ENCODE measurements at regions not wholly inside any gene's neighbourhood (a gene's known extent, or its start where the extent isn't known, plus 50 kb on each side); places are given as distances from the start of the nearest gene placed in this dataset.

DNA sequence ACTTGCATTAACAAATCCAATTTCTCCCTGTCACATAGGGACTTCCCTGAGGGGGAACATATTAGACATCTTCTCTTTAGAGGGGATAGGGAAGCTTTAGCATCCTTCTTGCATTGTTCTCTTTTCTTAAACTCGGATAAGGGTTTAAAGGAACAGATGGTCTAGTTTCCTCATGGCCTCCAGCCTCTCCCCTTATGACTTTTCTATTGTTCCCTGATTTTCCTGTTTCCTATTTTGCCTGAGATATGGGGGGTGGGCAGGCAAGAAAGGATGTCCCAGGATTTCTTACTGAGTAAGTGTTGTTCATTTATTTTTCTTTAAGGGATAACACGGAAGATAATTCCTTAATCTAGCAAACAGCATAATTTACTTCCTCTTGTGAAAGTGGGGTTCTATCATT, 107.7 kb upstream of the MAGEE2 start:
- Histone ChIP-seq H3K9me3 (replicated peaks; ENCODE audit: insufficient read depth, low read length) (no peaks in the 10 kb centered on the region), H3K9ac (ENCODE audit: low read length) (no peak overlapping the region), H3K4me3 (ENCODE audit: low read length) (no peak overlapping the region), H2AFZ (ENCODE audit: low read length) (no peak overlapping the region), H4K20me1 (ENCODE audit: insufficient read depth, low read length) (no peaks in the 10 kb centered on the region), H3K9me2 (replicated peaks; ENCODE audit: insufficient read depth, low read length) (no peaks in the 10 kb centered on the region), H3F3A (ENCODE audit: insufficient read depth, low read length) (no peaks in the 10 kb centered on the region), H3K79me2 (ENCODE audit: low read length) (no peaks in the 10 kb centered on the region), H3K36me3 (replicated peaks; ENCODE audit: insufficient read depth, low read length) (no peaks in the 10 kb centered on the region), H3K4me2 (ENCODE audit: low read depth, low read length) (no peak overlapping the region), H3K27ac (ENCODE audit: low read length) (no peak overlapping the region), H3K27me3 (replicated peaks; ENCODE audit: insufficient read depth, low read length) (no peaks in the 10 kb centered on the region), H3K4me1 (ENCODE audit: low read length) (no peaks in the 10 kb centered on the region)
- no peak for DNase-seq
- TF ChIP-seq, protein P1, sequence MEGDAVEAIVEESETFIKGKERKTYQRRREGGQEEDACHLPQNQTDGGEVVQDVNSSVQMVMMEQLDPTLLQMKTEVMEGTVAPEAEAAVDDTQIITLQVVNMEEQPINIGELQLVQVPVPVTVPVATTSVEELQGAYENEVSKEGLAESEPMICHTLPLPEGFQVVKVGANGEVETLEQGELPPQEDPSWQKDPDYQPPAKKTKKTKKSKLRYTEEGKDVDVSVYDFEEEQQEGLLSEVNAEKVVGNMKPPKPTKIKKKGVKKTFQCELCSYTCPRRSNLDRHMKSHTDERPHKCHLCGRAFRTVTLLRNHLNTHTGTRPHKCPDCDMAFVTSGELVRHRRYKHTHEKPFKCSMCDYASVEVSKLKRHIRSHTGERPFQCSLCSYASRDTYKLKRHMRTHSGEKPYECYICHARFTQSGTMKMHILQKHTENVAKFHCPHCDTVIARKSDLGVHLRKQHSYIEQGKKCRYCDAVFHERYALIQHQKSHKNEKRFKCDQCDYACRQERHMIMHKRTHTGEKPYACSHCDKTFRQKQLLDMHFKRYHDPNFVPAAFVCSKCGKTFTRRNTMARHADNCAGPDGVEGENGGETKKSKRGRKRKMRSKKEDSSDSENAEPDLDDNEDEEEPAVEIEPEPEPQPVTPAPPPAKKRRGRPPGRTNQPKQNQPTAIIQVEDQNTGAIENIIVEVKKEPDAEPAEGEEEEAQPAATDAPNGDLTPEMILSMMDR (IDR thresholded peaks at IDR 0.05; ENCODE audit: low read length) = no peak
- TF ChIP-seq EZH2 (optimal IDR thresholded peaks at IDR 0.05; ENCODE audit: low read depth, low read length) (no peak), EZH2phosphoT487 (IDR thresholded peaks at IDR 0.05; ENCODE audit: low read length) (no peak)

DNA sequence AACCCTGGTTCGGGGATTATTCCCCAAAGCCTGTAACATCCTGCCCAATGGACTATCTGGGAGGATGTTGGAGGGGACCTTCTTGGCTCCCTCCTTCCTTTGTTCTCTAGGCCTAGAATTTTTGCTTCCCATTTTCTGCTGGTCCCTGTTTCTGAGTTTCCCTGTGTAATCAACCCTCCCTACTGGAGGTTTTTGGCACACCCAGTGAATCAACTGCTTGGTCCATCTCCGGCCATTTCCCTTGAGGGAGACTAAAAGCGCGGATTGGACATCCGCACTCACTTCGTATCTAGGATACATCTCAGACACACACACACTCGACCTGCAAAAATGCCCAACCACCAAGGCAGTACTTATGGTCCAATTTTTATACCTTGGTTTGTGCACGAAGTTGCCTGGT, 108.2 kb upstream of the MAGEE2 start:
- no peaks in the 10 kb centered on the region for H3K9me3 ChIP-seq (replicated peaks; ENCODE audit: insufficient read depth, low read length)
- H3K4me3 ChIP-seq (ENCODE audit: low read length) = no peak overlapping the region
- TF ChIP-seq, protein P1 (IDR thresholded peaks at IDR 0.05; ENCODE audit: low read length) = no peak
- no peak for TF ChIP-seq EZH2phosphoT487 (IDR thresholded peaks at IDR 0.05; ENCODE audit: low read length)
- no peak for TF ChIP-seq EZH2 (optimal IDR thresholded peaks at IDR 0.05; ENCODE audit: low read depth, low read length)
- H3K9me2 ChIP-seq (replicated peaks; ENCODE audit: insufficient read depth, low read length) = no peaks in the 10 kb centered on the region
- no peaks in the 10 kb centered on the region for H3F3A ChIP-seq (ENCODE audit: insufficient read depth, low read length)
- no peaks in the 10 kb centered on the region for H3K79me2 ChIP-seq (ENCODE audit: low read length)
- no peak for DNase-seq
- no peaks in the 10 kb centered on the region for H3K36me3 ChIP-seq (replicated peaks; ENCODE audit: insufficient read depth, low read length)
- H4K20me1 ChIP-seq (ENCODE audit: insufficient read depth, low read length) = no peaks in the 10 kb centered on the region
- H3K27me3 ChIP-seq (replicated peaks; ENCODE audit: insufficient read depth, low read length) = no peaks in the 10 kb centered on the region
- no peak overlapping the region for H3K4me2 ChIP-seq (ENCODE audit: low read depth, low read length)
- no peak overlapping the region for H2AFZ ChIP-seq (ENCODE audit: low read length)
- no peak overlapping the region for H3K27ac ChIP-seq (ENCODE audit: low read length)
- H3K4me1 ChIP-seq (ENCODE audit: low read length) = no peaks in the 10 kb centered on the region
- H3K9ac ChIP-seq (ENCODE audit: low read length) = no peak overlapping the region

DNA sequence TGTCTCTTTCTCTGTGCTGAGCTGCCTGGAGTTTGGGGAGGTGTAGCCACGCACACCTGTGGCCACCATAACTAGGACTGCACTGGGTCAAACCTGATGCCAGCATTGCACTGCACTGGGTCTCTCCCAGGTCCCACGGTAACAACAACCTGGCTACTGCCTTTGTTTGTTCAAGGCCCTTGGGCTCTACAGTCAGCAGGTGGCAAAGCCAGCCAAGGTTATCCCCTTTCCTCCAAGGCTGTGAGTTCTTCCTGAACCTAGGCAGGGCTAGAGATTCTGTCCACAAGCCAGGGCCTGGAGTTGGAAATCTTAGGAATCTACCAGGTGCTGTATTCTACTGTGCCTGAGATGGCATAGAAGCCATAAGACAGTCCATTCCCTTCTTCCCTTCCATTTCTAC, 126.7 kb upstream of the MAGEE2 start:
- Histone ChIP-seq H3K4me2 (ENCODE audit: low read depth, low read length) (no peak overlapping the region), H3K36me3 (replicated peaks; ENCODE audit: insufficient read depth, low read length) (no peaks in the 10 kb centered on the region), H3K4me1 (ENCODE audit: low read length) (no peaks in the 10 kb centered on the region), H4K20me1 (ENCODE audit: insufficient read depth, low read length) (no peaks in the 10 kb centered on the region), H3K79me2 (ENCODE audit: low read length) (no peaks in the 10 kb centered on the region), H3K9me2 (replicated peaks; ENCODE audit: insufficient read depth, low read length) (no peaks in the 10 kb centered on the region), H2AFZ (ENCODE audit: low read length) (no peak overlapping the region), H3K9me3 (replicated peaks; ENCODE audit: insufficient read depth, low read length) (no peaks in the 10 kb centered on the region), H3K27me3 (replicated peaks; ENCODE audit: insufficient read depth, low read length) (no peaks in the 10 kb centered on the region), H3K4me3 (ENCODE audit: low read length) (no peak overlapping the region), H3K27ac (ENCODE audit: low read length) (no peak overlapping the region), H3F3A (ENCODE audit: insufficient read depth, low read length) (no peaks in the 10 kb centered on the region), H3K9ac (ENCODE audit: low read length) (no peak overlapping the region)
- DNase-seq = no peak
- no peak for TF ChIP-seq EZH2 (optimal IDR thresholded peaks at IDR 0.05; ENCODE audit: low read depth, low read length)
- no peak for TF ChIP-seq EZH2phosphoT487 (IDR thresholded peaks at IDR 0.05; ENCODE audit: low read length)
- TF ChIP-seq, protein P1 (IDR thresholded peaks at IDR 0.05; ENCODE audit: low read length) = no peak
